GM18858 (cell line): ENCODE measurements at regions not wholly inside any gene's neighbourhood (a gene's known extent, or its start where the extent isn't known, plus 50 kb on each side); places are given as distances from the start of the nearest gene placed in this dataset.

Experiments used
- ATAC-seq: cut with Tn5 transposase; IDR thresholded peaks from one replicate; pipeline ENCODE4 v1.9.1; 2021; ENCODE audit not compliant: unreplicated experiment

GRCh38 chr9:36728651-36729520, 156.2 kb downstream of the MELK start:
- ATAC-seq = no peak

DNA sequence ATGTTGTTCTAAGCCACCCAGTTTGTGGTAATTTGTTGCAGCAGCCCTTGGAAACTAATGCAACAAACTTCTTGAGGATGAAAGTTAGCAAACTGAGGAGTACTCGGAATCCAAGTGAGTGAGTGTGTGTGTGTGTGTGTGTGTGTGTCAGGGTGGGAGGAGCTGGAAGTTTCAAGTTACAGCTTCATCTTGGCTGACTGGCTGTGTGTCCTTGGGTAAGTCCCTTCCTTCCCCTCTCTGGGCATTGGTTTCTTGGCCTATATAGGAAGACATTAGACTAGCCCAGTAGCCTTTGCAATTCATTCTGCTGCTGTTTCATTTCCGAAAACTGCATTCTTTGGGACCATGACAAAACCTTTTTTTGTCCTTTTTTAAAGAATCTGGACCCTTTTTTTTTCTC, 157.2 kb downstream of the MELK start:
- no peak for ATAC-seq

GRCh38 chr9:36730414-36730813, 157.7 kb downstream of the MELK start:
- ATAC-seq = no peak

DNA sequence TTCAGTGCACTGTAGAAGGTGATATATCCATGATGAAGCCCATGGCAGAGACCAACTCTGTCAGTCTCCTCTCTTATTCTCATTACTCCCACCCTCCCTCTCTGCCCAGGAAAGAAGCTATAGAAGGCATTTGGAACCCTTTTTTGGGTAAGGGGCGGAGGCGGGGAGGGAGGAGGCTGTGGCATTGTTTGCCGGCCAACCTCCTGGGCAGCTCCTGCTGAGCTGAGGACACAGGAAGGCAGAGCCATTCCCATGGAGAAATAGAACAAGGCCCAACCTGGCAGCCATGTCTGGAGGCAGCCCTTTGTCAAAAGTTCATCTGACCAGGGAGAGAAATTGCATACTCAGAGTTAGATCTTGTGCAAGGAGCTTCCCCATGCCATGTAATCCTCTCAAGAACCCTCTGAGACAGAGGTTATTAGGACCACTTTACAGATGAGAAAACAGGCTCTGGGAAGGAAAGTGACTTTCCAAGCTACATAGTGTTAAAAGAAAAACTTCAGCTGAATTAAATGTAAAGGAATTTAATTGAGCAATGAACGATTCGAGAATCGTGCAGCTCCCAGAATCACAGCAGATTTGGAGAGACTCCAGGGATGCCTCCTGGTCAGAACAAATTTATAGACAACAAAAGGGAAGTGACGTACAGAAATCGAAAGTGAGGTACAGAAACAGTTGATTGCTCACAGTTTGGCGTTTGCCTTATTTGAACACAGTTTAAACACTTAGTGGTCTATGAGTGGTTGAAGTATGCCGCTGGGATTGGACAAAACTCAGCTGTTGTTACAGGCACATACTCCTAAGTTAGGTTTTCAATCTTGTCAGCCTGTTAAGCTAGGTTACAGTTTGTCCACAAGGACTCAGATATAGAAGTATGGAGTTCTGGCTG, 158.6 kb downstream of the MELK start:
- ATAC-seq = no peak

DNA sequence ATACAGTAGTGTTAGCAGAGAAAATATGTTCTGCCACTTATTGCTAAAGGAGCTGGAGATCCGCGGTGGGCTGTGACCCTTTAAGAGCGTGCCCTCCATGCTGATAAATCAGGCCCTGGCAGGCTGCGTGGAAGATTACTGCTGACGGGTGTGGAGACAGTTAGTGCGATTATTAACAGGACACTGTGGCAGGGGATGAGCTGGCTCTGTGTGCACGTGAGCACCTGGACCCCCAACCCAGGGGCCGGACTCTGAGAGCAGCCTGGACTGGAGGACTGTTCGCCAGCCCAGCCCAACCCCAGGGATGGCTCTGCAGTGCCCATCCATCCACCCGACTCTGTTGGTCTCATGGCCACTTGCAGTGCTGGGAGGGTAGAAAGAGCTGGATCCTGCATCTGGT, 162.0 kb downstream of the MELK start:
- no peak for ATAC-seq

DNA sequence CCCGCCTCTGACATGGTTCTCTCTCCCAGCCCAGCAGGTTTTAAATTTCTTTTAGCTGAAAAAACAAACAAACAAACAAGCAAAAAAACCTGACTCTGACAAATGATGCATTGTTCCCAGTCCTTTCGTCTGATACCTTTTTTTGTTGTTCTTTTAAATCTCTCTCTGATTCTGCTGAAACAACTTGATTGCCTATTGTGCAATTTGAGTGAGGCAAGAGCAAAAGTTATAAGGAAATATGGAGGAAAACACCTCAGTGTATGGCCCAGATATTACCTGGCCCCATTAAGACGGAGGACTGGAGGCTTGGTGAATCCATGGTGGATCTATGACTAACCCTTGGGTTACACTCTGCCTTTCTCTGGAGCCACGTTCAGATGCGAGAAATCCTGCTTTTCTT, 164.0 kb downstream of the MELK start:
- no peak for ATAC-seq

- no peak for ATAC-seq
Observed at GRCh38 chr9:36738318-36738976, 165.8 kb downstream of the MELK start.

DNA sequence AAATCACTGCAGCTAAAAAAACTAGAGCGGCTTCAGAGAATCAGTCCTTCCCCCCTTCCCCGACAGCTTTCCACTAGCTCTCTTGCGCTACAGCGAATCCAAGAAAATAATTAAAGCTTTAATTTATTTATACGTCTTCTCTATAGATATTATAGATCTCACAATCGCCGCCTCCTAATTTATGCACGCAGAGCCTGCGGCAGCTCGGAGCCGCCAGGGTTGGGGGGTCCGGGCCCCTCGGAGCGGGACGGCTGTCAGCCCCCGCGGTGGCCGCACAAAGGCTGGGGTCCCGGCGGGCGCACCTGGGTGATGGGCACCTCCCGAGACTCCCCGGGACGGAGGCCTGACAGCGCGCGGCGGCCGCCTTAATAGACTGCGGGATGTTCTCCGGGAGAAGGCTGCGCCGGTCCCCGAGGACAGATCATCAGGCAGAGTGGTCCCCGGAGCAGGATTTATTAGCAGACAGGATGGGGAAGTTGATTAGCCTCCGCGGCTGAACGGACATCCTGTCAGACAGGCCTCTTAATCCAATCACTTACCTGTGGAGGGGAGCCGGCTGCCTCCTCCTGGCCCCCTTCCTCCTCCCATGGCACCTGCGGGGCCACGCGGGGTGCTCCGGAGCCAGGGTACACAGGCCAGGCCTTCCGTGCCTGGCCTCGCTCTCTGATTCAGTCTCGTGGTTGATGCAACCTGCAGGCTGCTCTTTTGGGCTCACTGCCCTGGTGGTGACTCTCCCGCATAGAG, 166.8 kb downstream of the MELK start:
- no peak for ATAC-seq

GRCh38 chr9:36742264-36742663, 169.6 kb downstream of the MELK start:
- no peak for ATAC-seq

DNA sequence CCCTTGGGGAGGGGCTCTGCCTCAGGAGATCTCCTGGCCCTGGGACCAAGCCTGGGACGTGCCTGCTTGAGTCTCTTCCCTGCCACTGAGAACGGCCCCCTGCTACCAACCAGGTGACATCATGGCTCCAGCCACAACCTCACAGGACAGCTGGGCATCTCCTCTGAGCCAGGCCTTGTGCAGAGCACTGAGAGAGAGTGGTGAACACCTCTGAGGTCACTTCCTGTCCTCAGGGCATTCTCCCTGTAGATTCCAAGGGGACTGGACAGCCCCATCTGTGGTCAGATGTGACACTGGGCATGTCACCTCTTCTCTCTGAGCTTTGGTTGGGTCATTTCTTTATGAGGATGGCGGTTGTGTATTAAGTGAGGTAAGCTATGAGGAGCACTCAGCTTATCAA, 172.0 kb downstream of the MELK start:
- ATAC-seq = no peak

DNA sequence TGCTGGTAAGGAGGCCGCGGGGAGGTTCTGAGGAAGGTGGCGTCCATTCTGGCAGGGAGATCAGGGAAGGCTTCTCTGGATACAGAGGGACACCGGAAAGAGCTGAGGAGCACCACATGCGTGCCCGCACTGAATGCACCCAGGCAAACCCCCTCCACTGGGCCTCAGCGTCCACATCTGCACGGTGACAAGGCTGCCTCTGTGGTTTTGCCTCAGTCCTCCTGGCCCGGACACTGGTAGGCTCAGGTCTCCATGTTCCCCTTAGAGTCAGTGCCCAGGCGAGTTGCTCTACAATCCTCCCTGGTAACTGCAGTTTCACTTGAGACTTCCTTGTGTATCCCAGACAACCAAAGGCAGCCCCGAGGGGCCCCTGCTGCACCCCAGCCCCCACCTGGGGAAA, 173.3 kb downstream of the MELK start:
- ATAC-seq = no peak

GRCh38 chr9:36746415-36746814, 173.7 kb downstream of the MELK start:
- no peak for ATAC-seq

DNA sequence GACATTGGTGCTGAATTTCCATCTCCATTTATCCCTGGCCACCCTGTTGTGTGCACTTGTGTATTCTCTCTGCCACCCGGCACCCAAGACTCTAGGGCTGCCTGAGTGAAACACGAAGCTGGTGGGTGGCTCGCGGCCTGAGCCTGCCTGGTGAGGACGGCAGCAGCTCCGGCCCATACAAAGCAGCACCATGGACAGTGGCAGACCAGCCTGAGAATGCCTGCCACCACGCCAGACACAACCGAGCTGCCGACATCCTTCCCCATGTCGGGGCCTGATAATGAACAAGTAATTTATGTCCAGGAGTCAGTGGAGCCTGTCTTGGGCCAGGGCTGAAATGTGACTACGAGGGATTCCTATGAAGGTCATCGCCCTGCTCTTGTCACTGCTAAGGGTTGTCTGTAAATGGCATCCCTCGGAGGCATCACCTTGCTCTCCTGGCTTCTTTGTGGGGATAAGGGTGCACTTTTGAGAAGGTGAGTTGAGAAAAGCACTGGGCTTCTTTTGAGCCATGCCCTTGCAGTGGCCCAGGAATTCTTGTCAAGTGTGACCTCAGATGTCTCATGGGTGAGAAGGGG, 175.7 kb downstream of the MELK start:
- ATAC-seq = no peak

GRCh38 chr9:36749461-36749860, 176.8 kb downstream of the MELK start:
- ATAC-seq = no peak

- no peak for ATAC-seq
Observed at GRCh38 chr9:36750630-36751029, 177.9 kb downstream of the MELK start.

DNA sequence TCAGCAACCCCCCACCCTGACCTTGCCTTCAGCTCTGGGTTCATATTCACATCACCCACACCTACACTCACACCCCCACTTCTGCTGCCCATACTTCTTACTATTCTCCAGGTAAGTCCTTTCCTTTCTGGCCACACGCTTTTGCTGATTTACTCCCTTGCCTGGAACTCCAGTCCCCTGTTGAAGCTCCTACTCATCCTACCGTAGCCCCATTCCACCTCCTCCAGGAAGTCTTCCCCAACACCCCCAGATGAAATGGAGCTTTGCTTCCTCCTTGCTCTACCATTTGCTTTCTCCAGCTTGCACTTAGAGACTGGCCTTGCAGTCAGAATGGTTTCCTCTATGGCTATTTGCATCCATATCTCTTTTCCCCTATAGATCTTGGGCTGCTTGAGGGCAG, 182.3 kb downstream of the MELK start:
- no peak for ATAC-seq

- no peak for ATAC-seq
Observed at GRCh38 chr9:36759141-36759540, 186.4 kb downstream of the MELK start.

- ATAC-seq = no peak
Observed at GRCh38 chr9:36759976-36760375, 187.3 kb downstream of the MELK start.

DNA sequence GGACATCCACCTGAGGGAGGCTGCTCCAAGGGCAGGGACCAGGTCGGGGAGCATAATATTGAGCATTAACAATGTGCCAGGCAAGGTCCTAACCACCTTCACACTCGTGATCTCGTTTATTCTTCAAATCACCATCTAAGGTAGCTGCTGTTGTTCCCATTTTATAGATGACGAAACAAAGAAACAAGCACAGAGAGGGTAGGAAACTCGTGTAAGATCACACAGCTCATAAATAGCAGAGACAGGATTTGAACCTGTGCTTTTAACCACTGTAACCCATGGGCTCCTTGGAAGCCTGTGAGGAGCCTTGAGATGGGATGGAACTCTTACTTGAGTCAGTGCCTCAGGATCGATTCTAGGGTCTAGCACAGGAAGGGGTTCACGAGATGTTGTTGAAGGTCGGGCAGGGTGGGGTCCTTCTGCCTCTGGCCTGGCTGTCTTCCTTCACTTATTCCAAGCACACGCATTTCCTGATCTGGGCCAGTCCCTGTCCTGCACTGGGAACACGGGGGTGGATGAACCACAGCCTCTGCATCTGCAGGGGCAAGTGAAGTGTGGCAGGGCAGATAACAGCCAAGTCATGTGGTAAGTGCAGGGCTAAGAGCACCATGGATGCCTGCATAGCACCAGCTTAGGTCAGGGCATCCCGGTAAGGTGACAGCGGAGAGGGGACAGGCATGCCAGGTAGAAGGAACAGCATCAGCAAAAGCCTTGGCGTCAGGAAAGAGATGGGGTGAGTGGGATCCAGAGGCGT, 188.1 kb downstream of the MELK start:
- ATAC-seq = no peak

DNA sequence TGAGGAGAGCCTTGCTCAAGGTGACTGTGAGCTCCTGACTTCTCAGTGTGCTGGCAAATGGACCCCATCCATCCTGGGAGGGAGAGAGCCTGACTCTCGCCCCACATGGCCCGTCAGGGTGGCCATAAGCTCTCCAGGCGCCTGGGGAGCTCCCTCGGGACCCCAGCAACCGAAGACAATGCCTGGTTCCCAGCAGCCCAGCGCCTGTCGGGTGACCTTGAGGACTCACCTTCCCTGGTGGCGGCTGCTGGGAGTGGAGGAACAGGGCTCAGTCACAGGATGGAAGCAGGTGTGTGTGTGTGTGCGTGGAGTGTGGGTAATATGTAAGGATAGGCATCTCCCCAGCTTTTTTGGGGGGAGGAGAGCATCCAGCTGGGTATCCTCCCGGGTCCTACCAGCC, 190.3 kb downstream of the MELK start:
- ATAC-seq = no peak
